ENCODE measurements at regions not wholly inside any gene's neighbourhood (a gene's known extent, or its start where the extent isn't known, plus 50 kb on each side); places are given as distances from the start of the nearest gene placed in this dataset.

DNA sequence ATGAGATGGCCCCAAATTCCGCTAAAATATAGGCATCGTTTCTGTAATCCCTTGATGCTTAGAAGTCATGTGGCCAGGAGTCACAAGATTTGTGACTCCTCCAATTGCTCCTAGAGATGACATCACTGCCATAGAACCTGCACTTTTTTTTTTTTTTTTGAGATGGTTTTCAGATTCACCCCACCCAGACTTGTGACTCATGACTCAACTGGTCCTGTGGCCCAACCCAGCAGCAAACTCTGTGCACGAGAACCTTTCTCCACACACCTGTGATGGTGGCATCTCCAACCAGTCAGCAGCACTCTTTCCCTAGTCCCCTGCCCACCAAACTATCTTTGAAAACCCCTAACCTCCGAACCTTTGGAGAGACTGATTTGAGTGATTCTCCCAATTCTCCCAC lies 414.0 kb downstream of the MED10 start:
- no peak for ATAC-seq
- Mint-ChIP-seq H3K9me3 (peaks cover 8 to 10% of the 10 kb centered on the region in 2 donors), H3K4me1 (no peaks in the 10 kb centered on the region), H3K27me3 (ENCODE audit: low read depth in 2 of 2) (no peaks in the 10 kb centered on the region), H3K4me3 (no peak overlapping the region), H3K27ac (no peak overlapping the region), H3K36me3 (no peaks in the 10 kb centered on the region)
- H3K4me3 ChIP-seq (ENCODE audit: low read length), result no peak overlapping the region
- H3K4me1 ChIP-seq (ENCODE audit: control insufficient read depth, insufficient read depth, low read length), result no peaks in the 10 kb centered on the region
- no peak overlapping the region for H3K27ac ChIP-seq (ENCODE audit: low read length)
- TF ChIP-seq, protein P1, sequence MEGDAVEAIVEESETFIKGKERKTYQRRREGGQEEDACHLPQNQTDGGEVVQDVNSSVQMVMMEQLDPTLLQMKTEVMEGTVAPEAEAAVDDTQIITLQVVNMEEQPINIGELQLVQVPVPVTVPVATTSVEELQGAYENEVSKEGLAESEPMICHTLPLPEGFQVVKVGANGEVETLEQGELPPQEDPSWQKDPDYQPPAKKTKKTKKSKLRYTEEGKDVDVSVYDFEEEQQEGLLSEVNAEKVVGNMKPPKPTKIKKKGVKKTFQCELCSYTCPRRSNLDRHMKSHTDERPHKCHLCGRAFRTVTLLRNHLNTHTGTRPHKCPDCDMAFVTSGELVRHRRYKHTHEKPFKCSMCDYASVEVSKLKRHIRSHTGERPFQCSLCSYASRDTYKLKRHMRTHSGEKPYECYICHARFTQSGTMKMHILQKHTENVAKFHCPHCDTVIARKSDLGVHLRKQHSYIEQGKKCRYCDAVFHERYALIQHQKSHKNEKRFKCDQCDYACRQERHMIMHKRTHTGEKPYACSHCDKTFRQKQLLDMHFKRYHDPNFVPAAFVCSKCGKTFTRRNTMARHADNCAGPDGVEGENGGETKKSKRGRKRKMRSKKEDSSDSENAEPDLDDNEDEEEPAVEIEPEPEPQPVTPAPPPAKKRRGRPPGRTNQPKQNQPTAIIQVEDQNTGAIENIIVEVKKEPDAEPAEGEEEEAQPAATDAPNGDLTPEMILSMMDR (IDR thresholded peaks at IDR 0.05), result no peak
- WGBS (ENCODE audit: insufficient coverage), result 89% methylated on average over 4 of the region's 4 CpGs
- no peaks in the 10 kb centered on the region for H3K27me3 ChIP-seq (ENCODE audit: control insufficient read depth, insufficient read depth, low read length)
- H3K36me3 ChIP-seq (ENCODE audit: control insufficient read depth, insufficient read depth, low read length), result no peaks in the 10 kb centered on the region
- no peak for DNase-seq
- intact Hi-C loops (cut with micrococcal nuclease), result no loop called here
- H3K9me3 ChIP-seq (ENCODE audit: control insufficient read depth, insufficient read depth, low read length), result no peaks in the 10 kb centered on the region

DNA sequence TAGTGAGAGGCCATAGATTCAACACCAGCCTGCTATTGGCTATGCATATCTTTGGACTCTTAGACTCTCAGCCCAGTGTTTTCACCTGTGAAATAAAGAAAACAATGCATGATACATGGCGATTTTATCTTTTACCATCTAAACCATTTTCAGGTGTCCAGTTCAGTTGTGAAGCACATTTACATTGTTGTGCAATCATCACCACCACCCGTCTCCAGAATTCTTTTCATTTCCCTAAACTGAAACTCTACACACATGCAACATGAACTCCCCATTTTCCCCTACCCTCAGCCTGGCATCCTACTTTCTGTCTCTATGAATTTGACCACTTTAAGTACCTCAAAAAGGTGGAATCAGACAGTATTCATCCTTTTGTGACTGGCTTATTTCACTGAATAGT lies 420.6 kb downstream of the MED10 start:
- WGBS (ENCODE audit: insufficient coverage), result 76% methylated on average over 2 of the region's 2 CpGs
- Histone ChIP-seq H3K9me3 (ENCODE audit: control insufficient read depth, insufficient read depth, low read length) (no peaks in the 10 kb centered on the region), H3K4me3 (ENCODE audit: low read length) (no peak overlapping the region), H3K36me3 (ENCODE audit: control insufficient read depth, insufficient read depth, low read length) (no peaks in the 10 kb centered on the region), H3K4me1 (ENCODE audit: control insufficient read depth, insufficient read depth, low read length) (no peaks in the 10 kb centered on the region), H3K27me3 (ENCODE audit: control insufficient read depth, insufficient read depth, low read length) (no peaks in the 10 kb centered on the region), H3K27ac (ENCODE audit: low read length) (no peak overlapping the region)
- H3K4me3 Mint-ChIP-seq, result no peak overlapping the region
- H3K27ac Mint-ChIP-seq, result no peak overlapping the region
- no peaks in the 10 kb centered on the region for H3K36me3 Mint-ChIP-seq
- H3K4me1 Mint-ChIP-seq, result no peaks in the 10 kb centered on the region
- peaks cover 2 to 9% of the 10 kb centered on the region in 2 donors for H3K9me3 Mint-ChIP-seq
- DNase-seq, result no peak
- intact Hi-C loops (cut with micrococcal nuclease), result no loop called here
- peaks cover 0 to 3% of the 10 kb centered on the region in 2 donors for H3K27me3 Mint-ChIP-seq (ENCODE audit: low read depth in 2 of 2)
- TF ChIP-seq, protein P1 (IDR thresholded peaks at IDR 0.05), result no peak
- ATAC-seq, result no peak

DNA sequence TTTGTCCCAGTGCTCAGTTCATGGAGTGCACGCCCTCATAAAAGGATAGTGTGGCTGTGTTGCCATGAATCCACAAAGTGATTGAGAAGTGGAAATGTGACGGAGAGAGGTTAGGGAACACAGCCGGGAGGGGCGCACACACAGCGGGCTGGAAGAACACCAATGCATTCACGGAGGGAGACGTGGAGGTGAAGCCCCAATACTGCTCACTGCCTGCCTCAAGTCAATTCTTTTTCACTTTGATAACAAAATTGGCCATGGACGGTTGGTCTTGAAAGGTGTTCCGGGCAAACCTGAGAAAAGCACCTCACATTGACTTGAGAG lies 424.1 kb downstream of the MED10 start:
- TF ChIP-seq, protein P1 (IDR thresholded peaks at IDR 0.05), result no peak
- 77% methylated on average over 9 of the region's 9 CpGs for WGBS (ENCODE audit: insufficient coverage)

DNA sequence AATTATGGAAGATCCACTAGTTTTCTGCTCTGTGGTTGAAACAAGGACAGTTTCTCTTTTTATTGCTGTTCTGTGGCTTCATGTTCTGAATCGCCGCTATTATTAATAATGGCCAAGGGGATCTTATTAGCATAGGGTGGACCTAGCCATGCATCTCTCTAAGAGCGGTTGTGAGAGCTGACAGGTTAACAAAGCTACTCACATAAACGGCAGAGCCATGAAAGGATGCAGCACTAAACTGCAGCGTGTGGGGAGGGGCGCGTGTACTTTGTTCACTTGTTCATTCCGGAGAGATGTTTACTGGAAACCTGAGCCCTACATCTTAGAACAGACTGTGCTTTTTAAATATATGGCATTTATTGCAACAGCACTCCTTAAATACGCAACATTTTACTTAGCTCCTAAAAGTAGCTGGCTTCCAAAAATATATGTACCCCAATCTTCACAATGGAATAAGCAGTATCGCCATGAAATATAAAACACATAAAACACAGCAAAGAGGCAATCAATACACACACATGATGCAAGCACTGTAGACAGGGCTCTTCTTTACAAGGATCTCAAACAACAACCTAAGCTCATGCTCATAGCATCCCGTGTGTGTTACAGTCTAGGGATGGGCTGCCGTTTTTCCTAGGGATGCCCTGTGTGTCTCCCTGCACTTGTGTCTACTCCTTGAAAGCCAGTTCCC lies 424.6 kb downstream of the MED10 start:
- Histone ChIP-seq H3K9me3 (ENCODE audit: control insufficient read depth, insufficient read depth, low read length) (no peaks in the 10 kb centered on the region), H3K4me3 (ENCODE audit: low read length) (no peak overlapping the region), H3K36me3 (ENCODE audit: control insufficient read depth, insufficient read depth, low read length) (no peaks in the 10 kb centered on the region), H3K27ac (ENCODE audit: low read length) (no peak overlapping the region), H3K27me3 (ENCODE audit: control insufficient read depth, insufficient read depth, low read length) (no peaks in the 10 kb centered on the region), H3K4me1 (ENCODE audit: control insufficient read depth, insufficient read depth, low read length) (no peaks in the 10 kb centered on the region)
- H3K27me3 Mint-ChIP-seq (ENCODE audit: low read depth in 2 of 2), result peaks cover 0 to 3% of the 10 kb centered on the region in 2 donors
- no peak overlapping the region for H3K4me3 Mint-ChIP-seq
- WGBS (ENCODE audit: insufficient coverage), result 87% methylated on average over 12 of the region's 12 CpGs
- no peaks in the 10 kb centered on the region for H3K36me3 Mint-ChIP-seq
- no peak overlapping the region for H3K27ac Mint-ChIP-seq
- intact Hi-C loops (cut with micrococcal nuclease), result no loop called here
- DNase-seq (no peak), ATAC-seq (no peak)
- TF ChIP-seq, protein P1 (IDR thresholded peaks at IDR 0.05), result no peak
- H3K4me1 Mint-ChIP-seq, result no peaks in the 10 kb centered on the region
- peaks cover 7 to 19% of the 10 kb centered on the region in 2 donors for H3K9me3 Mint-ChIP-seq

More for the DNA sequence above, 424.1 kb downstream of the MED10 start:
- H3K36me3 Mint-ChIP-seq, result no peaks in the 10 kb centered on the region
- intact Hi-C loops (cut with micrococcal nuclease), result no loop called here
- H3K27ac ChIP-seq (ENCODE audit: low read length), result no peak overlapping the region
- H3K9me3 Mint-ChIP-seq, result peaks cover 7 to 15% of the 10 kb centered on the region in 2 donors
- H3K27me3 ChIP-seq (ENCODE audit: control insufficient read depth, insufficient read depth, low read length), result no peaks in the 10 kb centered on the region
- H3K4me3 Mint-ChIP-seq, result no peak overlapping the region
- DNase-seq, result no peak
- no peaks in the 10 kb centered on the region for H3K4me1 ChIP-seq (ENCODE audit: control insufficient read depth, insufficient read depth, low read length)
- no peaks in the 10 kb centered on the region for H3K4me1 Mint-ChIP-seq
- no peaks in the 10 kb centered on the region for H3K9me3 ChIP-seq (ENCODE audit: control insufficient read depth, insufficient read depth, low read length)
- H3K27ac Mint-ChIP-seq, result no peak overlapping the region
- H3K4me3 ChIP-seq (ENCODE audit: low read length), result no peak overlapping the region
- no peaks in the 10 kb centered on the region for H3K36me3 ChIP-seq (ENCODE audit: control insufficient read depth, insufficient read depth, low read length)
- ATAC-seq, result no peak
- H3K27me3 Mint-ChIP-seq (ENCODE audit: low read depth in 2 of 2), result peaks cover 0 to 3% of the 10 kb centered on the region in 2 donors
